22Rv1 (cell line): ENCODE measurements at regions not wholly inside any gene's neighbourhood (a gene's known extent, or its start where the extent isn't known, plus 50 kb on each side); places are given as distances from the start of the nearest gene placed in this dataset.

Source experiments
- ZFX ChIP-seq: fragments of 450-650 bp; IDR thresholded peaks from 2 replicates; pipeline ENCODE4 v1.6.1; 2017; ENCODE audit warnings: antibody characterized with exemption, borderline replicate concordance
- TF ChIP-seq, protein P1 (sequence below): fragments of 450-650 bp; IDR thresholded peaks from 2 replicates; pipeline ENCODE4 v1.5.1; 2017; ENCODE audit warnings: mild to moderate bottlenecking

DNA sequence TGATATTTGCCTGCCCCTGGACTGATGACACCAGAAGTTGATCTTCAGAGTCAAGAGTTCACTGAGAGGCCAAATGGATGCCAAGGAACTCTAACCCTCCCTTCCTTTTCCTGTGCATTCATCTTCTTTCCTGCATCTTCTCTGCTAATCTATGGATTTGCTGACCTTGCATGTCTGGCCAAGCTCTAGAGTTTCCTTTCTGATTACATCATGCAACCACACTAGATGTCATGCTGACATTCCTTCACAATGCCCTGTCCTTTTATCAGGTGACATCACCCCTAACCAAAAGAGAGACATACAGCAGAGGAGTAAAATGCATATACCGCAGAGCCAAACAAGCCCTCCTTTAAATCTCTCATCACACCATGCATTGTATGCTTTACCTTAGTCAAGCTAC, 487.6 kb downstream of the TFAP2A start:
- TF ChIP-seq, protein P1, sequence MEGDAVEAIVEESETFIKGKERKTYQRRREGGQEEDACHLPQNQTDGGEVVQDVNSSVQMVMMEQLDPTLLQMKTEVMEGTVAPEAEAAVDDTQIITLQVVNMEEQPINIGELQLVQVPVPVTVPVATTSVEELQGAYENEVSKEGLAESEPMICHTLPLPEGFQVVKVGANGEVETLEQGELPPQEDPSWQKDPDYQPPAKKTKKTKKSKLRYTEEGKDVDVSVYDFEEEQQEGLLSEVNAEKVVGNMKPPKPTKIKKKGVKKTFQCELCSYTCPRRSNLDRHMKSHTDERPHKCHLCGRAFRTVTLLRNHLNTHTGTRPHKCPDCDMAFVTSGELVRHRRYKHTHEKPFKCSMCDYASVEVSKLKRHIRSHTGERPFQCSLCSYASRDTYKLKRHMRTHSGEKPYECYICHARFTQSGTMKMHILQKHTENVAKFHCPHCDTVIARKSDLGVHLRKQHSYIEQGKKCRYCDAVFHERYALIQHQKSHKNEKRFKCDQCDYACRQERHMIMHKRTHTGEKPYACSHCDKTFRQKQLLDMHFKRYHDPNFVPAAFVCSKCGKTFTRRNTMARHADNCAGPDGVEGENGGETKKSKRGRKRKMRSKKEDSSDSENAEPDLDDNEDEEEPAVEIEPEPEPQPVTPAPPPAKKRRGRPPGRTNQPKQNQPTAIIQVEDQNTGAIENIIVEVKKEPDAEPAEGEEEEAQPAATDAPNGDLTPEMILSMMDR: no peak
- no peak for TF ChIP-seq ZFX
